Stimulated activated CD4-positive, alpha-beta T cell treated with anti-CD3 and anti-CD28 coated beads, Interleukin-2, amount 100 ng/mL, for 24 hours (primary cell): ENCODE measurements at regions not wholly inside any gene's neighbourhood (a gene's known extent, or its start where the extent isn't known, plus 50 kb on each side); places are given as distances from the start of the nearest gene placed in this dataset.

Experiments used
- DNase-seq, 2 donors: peaks; one replicate each; pipeline ENCODE4 v3.0.0-alpha.2; 2020

GRCh38 chr18:51401912-51402311 is 204.4 kb upstream of the MEX3C start:
- DNase-seq = no peak

DNA sequence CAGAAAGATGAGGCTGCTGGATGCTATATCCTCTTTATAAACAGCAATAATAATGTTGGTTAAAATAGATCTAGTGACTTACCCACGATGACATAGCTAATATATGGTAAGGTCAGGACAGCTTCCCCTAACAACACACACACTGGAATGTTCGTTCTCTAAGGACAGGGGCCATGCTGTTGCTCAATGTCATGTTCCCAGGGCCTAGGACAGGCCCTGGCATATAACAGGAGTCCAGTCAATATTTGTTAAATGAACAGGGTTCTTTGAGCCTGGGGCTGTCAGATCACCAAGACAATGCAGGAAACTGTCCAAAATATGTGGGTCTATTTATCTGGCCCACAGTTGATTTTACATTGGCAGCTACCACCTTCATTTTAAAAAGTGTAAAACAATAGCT is 207.1 kb upstream of the MEX3C start:
- no peak for DNase-seq

DNA sequence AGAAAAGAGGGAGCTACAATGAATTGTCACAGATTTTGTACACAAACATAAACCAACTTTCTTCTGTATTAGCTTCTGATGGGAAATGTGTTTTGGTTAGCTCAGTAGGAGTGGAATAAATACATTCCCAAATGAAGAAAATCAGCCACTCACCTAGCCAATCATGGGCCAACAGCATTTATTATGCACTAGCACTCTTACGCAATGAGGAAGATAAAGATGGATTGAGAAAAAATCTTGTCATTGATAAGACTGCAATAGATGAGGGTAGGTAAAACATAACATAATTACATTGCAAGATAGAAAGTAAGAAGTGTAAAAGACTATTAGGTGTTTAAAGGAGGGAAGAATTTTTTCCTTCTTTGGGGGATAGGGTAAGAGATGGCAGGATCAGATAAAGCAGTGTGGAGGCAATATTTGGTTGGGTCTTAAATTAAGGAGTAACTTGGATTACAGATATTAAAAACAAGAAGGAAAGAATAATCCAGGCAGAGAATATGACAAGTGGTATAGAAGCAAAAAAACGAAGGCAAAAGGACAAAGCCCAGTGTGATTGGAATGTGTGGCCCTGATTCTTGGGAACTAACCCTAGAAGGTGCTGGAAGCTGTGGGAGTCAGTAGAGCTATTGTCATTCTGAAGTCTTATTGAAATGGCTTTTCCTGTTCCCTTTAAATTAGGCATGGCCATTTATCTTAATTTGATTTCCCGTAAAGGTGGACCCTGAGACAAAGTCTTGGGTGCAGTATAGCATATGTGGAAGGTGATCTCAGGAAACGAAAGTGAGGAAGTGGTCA is 208.4 kb upstream of the MEX3C start:
- no peak for DNase-seq

GRCh38 chr18:51417643-51418483 is 220.4 kb upstream of the MEX3C start:
- DNase-seq = no peak

- no peak for DNase-seq
Measured at GRCh38 chr18:51425475-51425874, 228.0 kb upstream of the MEX3C start.

DNA sequence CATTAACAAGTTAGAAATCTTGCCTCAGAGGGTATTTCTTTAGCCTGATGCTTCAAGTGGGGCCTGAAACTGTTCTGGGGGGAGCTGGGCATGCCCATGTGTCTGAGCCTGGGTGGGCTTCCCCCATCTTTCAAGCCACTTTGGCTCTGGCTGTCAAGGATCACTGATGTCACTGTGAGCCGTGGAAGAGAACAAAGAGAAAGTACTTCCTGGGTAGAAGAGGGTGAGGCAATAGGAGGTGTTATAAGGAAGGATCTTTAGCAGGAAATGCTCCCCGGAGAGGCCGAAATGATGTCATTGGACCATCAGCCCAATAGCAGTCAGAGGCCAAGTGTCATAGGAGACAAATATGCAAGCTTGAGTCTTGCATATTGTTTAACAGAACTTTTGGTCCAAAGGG is 228.4 kb upstream of the MEX3C start:
- DNase-seq = no peak

DNA sequence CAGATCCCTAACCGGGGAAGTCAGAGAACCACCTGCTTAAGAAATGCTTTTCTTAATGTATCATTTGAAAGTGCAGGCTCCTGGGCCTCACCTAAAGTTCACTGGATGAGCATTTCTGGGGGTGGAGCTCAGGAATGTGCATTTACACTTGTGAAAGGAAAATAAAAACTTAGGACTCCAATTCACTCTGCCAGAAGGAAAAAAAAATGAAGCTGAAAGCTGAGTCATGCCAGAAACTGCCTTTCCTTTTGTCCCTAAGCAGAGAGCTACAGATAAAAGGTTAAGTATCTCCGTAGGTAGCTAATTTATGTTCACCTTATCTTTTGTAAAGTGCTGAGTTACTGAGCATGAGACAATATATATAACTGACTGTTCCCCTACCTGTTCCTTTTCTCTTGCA is 229.5 kb upstream of the MEX3C start:
- no peak for DNase-seq

DNA sequence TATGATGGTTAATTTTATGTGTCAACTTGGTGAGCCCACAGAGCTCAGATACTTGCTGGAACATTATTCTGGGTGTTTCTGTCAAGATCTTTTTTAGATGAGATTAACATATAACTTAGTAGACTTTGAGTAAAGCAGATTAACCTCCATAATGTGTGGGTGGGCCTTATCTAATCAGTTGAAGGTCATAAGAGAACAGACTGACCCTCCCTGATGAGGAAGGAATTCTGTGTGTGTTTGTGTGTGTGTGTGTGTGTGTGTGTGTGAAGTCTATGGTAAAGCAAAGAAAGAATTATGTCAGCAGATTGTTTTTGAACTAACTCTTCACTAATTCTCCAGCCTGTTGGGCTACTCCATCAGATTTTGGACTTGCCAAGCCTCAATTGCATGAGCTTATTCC is 232.2 kb upstream of the MEX3C start:
- DNase-seq = no peak

DNA sequence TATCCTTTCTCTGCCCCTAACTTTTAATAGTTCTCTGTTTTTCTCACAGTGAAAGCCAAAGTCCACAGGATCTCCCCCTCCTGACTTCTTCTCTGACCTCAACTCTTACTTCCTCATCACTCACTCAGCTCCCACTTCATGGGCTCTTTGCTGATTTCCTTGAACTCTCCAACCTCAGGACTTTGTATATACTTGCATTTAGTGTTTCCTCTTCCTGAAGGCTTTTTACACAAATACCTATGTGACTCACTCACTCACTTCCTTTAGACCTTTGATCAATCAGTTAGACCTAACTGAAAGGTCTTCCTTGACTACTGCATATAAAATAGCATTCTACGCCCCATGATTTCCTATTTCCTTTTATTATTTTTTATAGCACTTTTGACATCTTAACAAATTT is 233.1 kb upstream of the MEX3C start:
- DNase-seq = no peak

DNA sequence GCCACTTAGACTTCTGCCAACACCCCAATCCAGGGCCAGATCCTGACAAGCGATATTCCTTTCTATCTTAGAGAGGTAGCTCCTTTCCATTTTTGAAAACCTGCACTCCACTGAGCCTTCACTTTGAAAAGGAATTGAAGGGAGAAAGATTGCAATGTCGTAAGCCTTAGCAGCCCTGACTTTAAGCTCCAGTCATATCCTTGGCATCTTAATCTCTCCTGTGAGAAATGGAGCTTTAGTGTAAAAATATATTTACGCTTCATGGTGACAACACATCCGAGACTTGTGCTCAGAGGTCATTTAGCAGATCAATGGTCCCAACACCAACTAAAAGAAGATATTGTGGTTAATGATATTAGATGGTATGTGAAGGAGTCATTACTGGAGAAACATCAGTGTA is 235.8 kb upstream of the MEX3C start:
- DNase-seq = no peak

DNA sequence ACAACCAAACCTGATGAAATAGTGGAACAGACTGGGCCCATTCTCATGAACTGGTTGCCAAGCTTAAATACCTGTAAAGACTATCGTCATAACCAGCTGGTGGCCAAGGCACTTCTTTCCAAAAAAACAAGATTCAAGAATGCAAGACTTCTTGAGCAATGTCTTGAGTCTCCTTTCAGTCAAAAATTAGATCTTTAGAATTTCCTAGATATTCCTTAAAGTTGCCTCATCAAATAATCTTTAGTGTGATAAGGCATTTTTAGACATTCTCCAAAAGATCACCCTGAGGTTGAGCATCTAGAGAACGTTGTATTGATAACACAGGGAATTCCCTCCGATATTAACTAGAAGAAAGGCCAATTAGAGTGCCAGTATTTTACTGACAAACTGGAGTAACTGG is 236.4 kb upstream of the MEX3C start:
- DNase-seq = no peak

DNA sequence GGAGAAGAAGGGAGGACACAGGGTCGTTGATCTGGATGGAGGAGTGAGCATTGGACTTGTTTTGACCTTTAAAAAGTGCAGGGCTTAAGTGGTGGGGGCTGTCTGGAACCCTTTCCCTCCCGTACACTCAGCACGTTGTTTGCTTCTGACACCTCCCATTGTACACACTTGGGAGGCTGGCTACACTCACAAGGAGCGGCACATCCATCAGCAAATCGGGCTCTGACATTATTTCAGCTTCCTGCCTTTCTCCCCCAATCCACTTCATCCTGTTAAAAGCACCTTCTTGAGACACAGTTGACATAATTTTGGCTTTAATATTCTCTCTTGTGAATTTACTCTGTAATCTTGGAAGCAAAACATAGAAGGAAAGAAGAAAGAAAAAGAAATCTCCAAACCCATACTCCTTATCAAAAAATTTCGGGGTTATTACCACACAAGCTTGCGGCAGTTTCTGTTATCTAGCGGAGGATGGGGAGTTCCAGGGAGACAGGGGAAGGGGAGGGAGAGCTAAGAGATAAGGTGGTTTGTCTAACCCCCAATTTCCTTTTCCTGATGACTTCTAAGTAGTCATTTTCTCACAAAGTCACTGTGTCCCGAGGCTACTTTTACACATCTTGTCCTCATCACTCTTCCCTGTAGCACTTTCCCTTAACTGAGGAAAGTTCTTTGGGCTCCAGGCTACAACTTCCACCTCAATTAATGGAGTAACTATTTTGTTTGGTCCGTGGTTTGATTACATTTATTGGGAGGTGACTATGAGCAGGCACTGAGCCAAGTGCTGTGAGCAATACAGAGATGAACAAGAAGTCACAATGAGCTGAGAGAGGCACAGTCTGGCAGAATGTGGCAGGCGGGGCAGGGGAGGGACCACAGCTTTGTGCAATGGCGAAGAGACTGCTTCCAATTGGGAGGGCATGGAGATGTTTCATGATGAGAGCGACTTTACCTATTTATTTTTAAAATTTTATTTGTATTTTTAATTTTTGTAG is 240.1 kb upstream of the MEX3C start:
- DNase-seq = no peak

- no peak for DNase-seq
Measured at GRCh38 chr18:51438797-51439350, 241.4 kb upstream of the MEX3C start.

- DNase-seq = no peak
Measured at GRCh38 chr18:51442012-51442411, 244.5 kb upstream of the MEX3C start.

DNA sequence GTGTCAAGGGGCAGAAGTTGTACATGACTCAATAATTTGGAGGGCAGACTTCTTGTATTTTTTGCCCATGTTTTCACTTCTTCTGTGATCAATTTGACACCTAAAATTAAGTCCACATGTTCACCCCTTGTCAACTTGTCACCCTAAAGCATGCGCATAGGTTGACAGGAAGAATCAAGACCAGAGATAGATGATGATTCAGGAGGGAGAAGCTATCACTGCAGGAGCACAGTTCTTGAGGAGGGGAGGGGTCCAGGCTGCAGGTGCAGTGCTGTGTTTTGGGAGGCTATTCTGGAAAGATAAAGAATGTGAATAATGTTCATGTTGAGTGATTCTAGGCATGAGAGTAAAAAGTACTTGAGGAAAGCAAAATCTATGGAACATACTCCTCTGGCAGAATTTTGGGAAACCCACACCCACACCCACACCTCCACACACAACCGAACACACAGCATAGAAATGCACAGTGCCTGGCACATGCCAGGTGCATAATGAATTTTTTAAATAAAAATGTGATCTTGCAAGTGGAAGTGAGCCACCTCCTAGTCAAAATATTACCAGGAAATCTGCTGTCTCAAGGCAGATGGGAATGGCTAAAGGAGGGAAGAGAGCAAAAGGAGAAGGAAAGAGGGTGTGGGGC is 249.2 kb upstream of the MEX3C start:
- no peak for DNase-seq

GRCh38 chr18:51447351-51448342 is 250.2 kb upstream of the MEX3C start:
- no peak for DNase-seq

DNA sequence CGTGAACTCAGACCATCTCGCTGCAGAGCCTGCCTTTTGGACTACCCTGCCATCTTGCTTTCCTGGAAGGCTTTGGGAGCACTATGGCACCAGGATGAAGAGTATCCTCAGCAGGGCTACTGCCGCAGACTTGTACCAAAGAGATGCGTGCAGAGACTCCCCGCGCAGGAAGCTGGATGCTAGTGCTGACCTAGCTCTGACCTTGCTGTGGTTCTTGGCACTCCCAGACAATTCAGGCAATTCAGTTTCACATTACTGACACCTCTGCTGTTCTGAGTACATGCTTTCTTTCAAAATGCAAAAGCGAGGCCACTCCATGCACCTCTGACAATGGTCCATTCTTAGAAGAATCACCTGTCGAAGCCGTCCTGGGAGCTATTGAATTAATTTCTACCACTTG is 251.5 kb upstream of the MEX3C start:
- DNase-seq = no peak

- no peak for DNase-seq
Measured at GRCh38 chr18:51453594-51453993, 256.1 kb upstream of the MEX3C start.

GRCh38 chr18:51458861-51459260 is 261.4 kb upstream of the MEX3C start:
- no peak for DNase-seq

DNA sequence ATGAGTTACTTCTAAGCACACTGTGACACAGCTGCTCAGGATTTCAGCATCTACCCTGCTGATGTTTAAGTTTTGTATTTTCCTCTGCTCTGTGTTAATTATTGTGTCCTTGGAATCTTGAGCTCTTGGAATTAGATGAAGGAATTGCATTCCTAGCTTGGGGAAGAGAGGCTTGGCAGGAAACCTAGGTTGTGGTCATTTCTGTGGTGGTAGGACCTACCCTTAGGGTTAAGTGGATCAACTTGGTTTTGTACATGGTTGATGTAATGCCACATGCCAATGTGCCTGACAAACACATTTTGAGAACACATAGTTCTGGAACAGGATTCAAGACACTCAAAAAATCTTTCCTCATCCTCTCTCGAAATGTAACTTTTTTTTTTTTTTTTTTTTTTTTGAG is 264.5 kb upstream of the MEX3C start:
- DNase-seq = no peak
